GM11168 (cell line): ENCODE measurements at regions not wholly inside any gene's neighbourhood (a gene's known extent, or its start where the extent isn't known, plus 50 kb on each side); places are given as distances from the start of the nearest gene placed in this dataset.

Experiments used
- in situ Hi-C: fragments of 300-500 bp; cut with MboI; formaldehyde crosslinking; loops from one replicate; pipeline ENCODE4 v1.12.0; 2022; ENCODE audit warnings: low sequenced_read_pairs; ENCODE audit not compliant: unreplicated experiment

- in situ Hi-C loops = no loop called here
Observed at GRCh38 chrX:106341823-106342222, 173.7 kb downstream of the PWWP3B start.

- in situ Hi-C loops = no loop called here
Observed at GRCh38 chrX:106356580-106356979, 188.5 kb downstream of the PWWP3B start.

DNA sequence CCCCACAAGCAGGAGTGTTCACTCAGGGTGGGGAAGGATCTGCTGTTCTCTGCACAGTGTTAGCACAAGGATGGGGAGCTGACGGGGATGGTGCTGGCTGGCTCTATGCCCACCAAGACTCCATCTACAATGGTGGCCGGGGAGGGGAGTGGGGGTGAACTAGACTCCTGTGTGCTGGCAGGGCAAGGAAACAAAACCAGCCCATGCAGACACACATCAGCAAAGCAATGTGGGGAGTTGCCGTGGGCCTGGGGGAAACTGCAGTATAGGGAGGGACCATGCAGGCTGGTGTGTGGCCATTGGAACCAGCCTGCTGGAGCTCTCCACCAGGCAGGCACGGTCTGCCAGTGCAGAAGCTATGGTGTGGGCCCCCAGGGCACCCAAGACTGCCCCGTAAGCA lies 195.1 kb downstream of the PWWP3B start:
- in situ Hi-C loops = no loop called here

DNA sequence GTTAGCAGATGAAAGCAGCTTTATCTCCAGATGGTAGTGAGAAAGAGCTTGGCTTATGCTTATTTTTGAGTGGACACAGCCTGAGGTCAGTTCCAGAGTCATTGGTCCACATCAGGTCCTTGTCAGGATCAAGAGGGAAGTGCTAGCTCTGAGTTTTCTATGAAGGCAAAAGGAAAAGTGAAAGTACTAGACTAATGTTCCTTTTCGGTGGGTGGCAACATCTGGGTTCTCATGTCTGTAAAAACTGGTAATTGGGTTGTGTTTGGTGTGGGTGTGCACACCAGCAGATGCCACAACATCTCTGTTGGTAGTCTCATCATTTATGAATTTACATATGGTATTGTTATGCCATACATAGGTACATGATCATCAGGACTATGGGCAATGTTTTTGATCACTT lies 210.5 kb downstream of the PWWP3B start:
- in situ Hi-C loops = no loop called here

- in situ Hi-C loops = no loop called here
Observed at GRCh38 chrX:106391284-106391911, 220.4 kb upstream of the RADX start.

GRCh38 chrX:106392346-106392745 lies 219.4 kb upstream of the RADX start:
- in situ Hi-C loops = no loop called here

GRCh38 chrX:106397788-106398538 lies 213.8 kb upstream of the RADX start:
- in situ Hi-C loops = no loop called here

DNA sequence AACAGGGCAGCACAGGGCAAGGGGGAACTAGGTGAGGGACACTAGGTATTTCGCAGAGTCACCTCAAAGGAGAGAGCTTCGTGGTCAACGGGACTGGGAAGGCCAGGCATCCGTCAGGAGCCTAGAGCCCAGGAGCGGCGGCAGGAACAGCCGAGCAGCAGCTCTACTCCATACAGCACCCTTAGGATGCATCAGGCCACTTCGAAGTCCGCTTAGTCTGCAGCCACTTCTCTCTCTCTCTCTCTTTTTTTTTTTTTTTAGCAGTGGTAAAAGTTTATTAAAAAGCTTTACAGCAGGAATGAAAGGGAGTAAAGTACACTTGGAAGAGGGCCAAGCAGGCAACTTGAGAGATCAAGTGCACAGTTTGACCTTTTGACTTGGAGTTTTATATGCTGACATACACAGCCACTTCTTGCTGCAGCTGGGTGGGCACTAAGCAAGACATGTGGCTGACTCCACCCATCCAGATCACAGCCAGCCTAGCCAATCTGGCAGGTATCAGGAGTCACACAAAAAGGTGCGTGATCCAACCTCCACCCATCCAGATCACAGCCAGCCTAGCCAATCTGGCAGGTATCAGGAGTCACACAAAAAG lies 209.7 kb upstream of the RADX start:
- in situ Hi-C loops = no loop called here

- in situ Hi-C loops = no loop called here
Observed at GRCh38 chrX:106404512-106404911, 207.3 kb upstream of the RADX start.

GRCh38 chrX:106415276-106415895 lies 196.4 kb upstream of the RADX start:
- in situ Hi-C loops = no loop called here

DNA sequence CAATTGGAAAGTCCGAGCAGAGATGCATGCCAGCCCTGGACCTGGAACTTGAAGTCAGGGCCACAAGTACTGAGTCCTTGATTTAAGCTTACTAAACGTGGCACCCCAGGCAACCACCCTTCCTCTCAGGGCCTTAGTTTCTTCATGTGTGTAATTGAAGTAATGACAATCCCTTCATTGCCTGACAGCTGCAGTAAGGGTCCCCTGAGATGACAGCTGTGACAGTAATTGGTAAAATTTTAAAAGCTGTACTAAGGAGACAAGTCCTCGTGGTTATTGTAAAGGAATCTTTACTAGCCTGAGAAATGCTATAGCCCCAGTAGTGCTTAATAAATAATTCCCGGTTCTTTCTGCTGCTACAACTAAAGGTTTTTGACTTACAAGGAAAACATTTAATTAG lies 175.1 kb upstream of the RADX start:
- in situ Hi-C loops = no loop called here

DNA sequence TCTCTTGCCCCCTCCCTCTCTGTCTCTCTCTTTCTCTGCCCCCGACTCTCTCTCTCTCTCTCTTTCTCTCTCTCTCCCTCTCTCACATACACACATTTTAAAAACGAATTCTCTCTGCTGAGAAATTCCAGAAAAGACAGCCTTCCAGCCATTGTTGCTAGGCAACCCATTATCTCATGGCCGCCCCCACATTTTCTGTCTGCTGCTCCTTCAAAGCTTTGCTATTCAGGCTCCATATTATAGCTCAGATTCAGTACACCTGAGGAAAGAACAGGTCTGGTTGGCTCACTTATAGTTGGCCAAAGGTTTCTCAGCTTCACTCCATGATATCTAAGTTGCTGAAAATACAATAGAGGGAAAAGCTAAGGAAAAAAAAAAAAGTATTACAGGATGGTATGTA lies 174.4 kb upstream of the RADX start:
- in situ Hi-C loops = no loop called here

- in situ Hi-C loops = no loop called here
Observed at GRCh38 chrX:106450405-106450804, 161.4 kb upstream of the RADX start.

DNA sequence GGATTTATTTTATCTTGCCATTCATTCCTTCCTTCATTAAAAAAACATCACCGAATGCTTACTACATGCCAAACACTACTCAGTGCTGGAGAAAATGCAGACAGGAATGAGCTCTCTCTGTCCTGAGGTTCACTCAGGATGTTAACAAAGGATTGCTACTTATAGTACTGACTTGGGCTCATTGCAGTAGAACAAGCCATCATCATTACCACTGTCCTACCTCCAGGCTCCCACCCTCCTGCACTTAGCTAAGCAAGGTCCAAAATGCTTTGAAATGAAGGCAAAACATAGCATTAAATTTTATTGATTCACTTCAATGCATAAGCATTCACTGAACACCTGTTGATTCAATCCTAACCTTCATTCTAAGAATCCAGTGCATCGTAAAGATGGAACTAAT lies 159.8 kb upstream of the RADX start:
- in situ Hi-C loops = no loop called here

- in situ Hi-C loops = no loop called here
Observed at GRCh38 chrX:106454991-106455390, 156.8 kb upstream of the RADX start.

- in situ Hi-C loops = no loop called here
Observed at GRCh38 chrX:106457802-106458201, 154.0 kb upstream of the RADX start.

DNA sequence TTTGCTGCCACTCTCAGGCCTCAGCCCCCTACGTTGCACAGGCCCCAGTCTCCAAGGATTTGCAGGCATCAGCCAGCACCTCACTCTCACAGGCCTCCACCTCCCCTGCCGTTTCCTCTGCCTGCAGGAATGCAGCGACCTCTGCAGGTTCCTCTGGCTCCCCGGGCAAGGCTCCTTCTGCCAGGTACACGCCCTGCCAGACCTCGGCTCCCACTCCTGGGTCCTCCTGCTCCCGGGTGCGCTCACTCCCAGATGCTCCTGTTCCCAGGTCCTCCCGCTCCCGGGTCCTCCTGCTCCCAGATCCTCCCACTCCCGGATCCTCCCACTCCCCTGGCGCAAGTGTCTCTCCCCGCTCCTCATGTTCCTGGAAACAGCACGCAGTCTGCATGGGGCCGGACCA lies 144.4 kb upstream of the RADX start:
- in situ Hi-C loops = no loop called here

- in situ Hi-C loops = no loop called here
Observed at GRCh38 chrX:106467943-106468342, 143.8 kb upstream of the RADX start.

DNA sequence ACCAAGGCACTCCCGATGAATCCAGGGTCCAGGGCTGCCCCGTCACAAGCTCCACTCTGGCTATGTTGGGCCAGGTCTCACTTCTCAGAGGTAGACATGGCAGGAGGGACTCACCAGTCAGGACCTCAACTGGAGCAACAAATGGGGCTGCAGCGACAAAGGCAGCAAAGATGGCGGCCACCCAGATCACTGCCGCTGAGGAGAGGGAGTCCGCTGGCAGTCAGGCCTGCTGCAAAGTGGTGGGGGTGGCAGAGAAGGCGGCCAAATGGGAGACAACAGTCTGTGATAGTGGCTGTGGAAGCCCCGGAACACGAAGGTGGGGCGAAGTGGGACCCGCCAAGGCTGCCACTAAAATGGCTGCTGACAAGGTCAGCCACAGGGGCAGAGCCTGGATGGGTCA lies 143.3 kb upstream of the RADX start:
- in situ Hi-C loops = no loop called here

GRCh38 chrX:106479920-106480319 lies 131.9 kb upstream of the RADX start:
- in situ Hi-C loops = loop anchor here (25.0 kb wide), 2 partner anchors 132 to 307 kb away; partner anchors contain the start of gene RADX

DNA sequence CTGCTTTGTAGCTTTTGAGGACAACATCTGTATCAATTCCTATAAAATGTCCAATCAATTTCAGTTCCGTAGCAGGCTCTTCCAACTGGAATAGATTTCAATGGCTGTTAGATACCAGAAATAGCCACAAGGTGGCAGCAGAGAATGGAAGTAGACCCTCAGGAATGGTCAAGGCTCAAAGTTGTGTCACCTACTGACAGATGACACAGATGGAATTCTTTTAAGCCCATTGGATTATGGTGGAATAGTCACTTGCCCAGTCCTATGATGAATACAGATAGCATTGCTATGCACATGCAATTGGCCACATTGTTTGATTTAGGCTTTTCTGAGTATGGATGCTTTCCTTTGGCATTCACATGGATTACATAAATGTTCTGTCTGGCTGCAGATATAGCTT lies 130.4 kb upstream of the RADX start:
- in situ Hi-C loops = loop anchor here (25.0 kb wide), 2 partner anchors 131 to 306 kb away; partner anchors contain the start of gene RADX
